Activated gamma-delta T cell (primary cell): ENCODE measurements at regions not wholly inside any gene's neighbourhood (a gene's known extent, or its start where the extent isn't known, plus 50 kb on each side); places are given as distances from the start of the nearest gene placed in this dataset.

Experiments
- DNase-seq: peaks from one replicate; lab custom pipeline; 2025; lab: John Stamatoyannopoulos, UW

DNA sequence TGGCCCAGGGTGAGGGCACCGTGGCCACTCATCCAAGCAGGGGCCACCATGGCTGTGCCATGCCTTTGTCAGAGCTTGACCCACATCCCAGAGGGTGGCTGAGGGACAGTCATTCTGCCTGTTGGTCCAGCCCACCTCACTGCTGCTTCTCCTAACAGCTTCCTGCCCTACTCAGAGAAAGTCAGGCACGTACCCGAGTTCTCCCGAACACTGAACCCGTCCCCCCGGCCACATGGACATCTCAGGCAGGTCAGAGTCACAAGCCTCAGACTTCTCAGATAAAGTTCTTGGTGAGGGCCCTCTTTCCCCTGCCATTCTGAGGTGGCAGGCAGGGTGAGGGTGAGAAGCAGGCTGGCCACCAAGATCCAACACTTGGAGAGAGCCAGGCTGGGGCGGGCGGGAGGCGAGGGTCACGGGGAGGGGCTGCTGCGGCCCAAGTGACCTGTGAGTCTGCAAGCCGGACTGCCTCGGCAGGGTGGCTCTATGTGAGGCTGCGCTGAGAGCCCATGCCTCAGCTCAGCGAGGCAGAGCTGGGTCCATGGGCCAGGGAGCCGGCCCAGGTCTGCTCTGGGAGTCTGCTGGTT, 317.8 kb downstream of the TMEM121 start:
- DNase-seq: no peak

DNA sequence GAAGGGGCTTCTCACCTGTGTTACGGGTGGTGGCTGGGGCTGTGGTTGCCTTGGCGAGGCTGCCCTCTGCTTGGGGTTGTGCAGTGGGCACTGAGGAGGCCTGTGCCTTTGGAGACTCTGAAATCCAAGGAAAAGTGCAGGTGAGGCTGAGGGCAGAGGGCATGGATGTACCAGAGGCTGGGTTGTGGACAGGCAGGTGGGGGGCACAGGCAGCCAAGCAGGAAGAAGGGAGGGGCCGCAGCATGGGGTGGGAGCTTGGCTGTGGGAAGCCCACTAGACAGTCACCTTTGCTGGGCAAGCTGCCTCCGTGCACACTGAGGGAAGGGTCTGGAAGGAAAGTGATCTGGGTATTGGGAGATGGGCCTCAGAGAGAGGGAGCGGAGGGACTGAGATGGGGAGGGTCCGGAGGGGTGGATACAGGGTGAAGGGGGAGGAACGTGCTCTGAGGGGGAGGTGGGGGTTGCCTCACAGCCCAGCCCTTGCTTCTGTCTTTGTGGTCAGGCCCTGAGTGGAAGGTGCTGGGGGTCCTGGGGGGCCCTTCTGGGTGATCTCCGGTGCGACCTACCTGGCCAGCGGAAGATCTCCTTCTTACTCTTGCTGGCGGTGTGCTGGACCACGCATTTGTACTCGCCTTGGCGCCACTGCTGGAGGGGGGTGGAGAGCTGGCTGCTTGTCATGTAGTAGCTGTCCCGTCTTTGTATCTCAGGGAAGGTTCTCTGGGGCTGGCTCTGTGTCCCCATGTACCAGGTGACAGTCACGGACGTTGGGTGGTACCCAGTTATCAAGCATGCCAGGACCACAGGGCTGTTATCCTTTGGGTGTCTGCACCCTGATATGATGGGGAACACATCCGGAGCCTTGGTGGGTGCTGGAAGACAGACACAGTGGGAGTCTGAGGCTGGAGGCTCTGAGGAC, 318.7 kb downstream of the TMEM121 start:
- DNase-seq: no peak

DNA sequence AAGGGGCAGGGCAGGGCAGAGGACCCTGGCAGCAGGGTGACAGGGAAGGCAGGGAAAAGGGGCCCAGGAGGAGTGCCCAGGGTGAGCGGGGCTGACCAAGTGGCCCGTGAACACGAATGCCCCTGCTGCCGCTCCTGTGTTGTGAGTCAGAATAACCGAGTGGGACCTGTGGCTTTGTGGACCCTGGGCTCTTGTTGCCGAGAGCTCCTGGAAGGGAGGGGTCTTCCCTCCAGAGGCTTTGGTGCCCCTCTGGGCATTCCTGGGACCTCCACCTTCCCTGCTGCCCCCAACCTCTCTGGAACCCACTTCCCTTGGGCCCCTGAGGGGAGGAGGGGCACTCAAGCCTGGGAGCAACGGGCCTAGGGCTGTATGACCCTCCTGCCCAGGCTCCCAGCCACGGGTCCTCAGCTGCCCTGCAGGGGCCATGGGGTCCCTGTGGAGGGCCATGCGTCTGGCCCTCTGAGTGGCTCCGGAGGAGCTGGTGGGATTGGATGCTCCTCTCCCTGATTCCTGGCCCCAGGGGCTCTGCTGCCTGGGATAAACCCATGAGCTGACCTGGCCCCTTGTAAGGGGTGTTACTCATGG, 319.4 kb downstream of the TMEM121 start:
- no peak for DNase-seq

DNA sequence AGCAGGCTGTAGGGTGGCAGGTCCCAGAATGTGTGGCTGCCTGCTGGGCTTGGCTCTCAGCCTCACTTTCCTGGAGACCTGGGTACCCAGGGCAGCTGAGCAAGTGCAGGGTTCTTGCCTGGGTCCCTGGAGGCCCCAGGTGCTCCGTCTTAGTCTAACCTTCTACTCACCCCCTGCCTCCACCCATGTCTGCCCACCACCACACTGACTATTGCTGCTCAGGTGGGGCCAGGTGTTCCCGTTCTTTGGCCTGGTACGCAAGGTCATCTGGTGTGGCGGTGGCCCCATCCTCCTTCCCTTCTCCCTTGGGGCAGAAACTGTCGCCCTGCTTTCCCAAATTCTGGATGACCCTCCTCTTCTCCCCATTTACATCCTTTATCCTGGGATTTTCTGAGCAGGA, 319.9 kb downstream of the TMEM121 start:
- no peak for DNase-seq

DNA sequence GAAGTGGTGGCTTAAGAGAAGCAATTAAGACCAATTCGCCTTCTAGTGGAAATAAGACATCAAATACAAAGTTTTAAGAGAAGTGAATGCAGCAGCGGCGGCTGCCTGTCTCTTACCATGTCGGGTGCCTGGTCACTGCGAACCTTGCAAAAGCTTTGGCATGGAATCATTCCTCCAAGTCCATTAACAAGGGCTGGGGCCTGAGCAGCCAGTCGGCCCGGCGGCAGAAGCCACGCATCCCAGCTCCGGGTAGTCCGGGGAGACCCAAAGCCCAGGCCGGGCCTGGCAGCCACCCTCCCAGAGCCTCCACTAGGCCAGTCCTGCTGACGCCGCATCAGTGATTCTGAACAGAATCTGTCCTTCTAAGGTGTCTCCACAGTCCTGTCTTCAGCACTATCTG, 321.0 kb downstream of the TMEM121 start:
- DNase-seq: no peak

DNA sequence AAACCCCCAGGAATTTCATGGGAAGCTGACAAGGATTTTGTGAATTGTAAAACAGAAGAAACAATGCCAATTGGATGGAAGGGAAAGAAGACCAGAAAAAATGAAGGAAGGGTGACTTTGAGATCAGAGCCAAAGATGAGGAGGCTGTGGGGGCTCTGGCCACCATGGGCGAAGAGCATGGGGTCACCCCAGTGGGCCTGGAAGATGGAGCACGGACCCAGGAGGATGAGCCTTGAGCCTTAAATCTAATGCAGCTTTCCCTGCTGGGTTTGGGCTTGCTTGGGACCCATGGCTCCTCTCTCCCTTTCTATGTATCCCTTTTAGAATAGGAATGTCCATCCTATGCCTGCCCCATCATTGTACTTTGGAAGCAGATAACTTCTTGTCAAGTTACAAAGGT, 322.2 kb downstream of the TMEM121 start:
- DNase-seq: no peak

DNA sequence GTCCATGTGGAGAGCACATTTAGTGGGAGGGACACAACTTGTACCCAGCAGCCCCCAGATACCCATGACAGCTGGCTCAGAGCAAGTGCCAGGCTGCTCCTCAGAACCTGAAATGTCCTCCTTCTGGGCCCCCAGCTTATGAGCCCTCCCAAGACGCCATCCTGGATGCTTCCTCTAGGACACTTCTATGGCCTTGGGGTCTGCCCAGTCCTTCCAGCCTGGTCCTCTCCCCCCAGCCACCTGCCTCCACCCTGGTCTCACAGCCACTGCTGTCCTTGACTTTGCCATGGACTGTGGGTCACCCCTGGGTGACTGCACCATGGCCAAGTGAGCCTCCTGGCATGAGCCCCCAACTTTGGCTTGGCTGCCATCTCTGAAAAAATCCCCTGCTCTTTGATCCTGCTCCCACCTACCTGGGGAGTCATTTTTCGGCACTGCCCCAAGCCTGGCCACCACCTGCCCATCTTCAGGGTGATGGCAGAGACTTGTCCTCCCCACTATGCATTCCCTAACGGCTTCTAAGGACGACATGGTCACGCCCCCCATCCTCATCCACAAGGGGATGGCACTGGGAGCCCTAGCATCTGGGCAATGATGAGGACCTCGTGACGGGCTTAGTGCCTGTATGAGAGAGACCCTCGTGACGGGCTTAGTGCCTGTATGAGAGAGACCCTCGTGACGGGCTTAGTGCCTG, 323.7 kb downstream of the TMEM121 start:
- DNase-seq: no peak

DNA sequence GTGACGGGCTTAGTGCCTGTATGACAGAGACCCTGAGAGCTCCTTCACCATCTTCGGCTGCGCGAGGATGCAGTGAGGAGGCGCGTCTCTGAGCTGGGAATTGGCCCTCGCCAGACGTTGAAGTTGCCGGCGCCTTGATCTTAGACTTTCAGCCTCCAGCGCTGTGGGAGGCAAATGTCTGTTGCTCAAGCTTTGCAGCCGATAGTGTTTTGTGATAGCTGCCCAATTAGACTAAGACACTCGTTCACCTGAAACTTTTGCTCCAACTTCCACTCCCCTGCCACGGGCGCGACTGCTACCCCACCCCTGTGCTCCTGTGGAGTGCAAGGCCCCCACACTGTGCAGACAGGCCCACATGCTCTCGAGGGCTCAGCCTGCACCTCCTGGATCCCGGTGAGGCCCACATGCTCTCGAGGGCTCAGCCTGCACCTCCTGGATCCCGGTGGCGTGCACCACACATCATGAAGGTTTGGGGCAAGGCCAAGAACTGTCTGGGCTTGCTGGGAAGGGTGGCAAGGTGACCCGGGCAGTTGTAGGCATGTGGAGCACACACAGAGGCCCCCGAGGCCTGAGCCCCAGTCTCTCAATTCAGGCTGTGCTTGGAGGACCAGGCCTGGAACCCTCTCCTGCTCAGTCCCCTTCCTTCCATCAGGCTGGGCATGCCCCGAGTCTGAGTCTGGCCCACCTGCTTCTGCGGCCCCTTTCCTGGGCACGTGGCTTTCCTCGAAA, 324.6 kb downstream of the TMEM121 start:
- no peak for DNase-seq

DNA sequence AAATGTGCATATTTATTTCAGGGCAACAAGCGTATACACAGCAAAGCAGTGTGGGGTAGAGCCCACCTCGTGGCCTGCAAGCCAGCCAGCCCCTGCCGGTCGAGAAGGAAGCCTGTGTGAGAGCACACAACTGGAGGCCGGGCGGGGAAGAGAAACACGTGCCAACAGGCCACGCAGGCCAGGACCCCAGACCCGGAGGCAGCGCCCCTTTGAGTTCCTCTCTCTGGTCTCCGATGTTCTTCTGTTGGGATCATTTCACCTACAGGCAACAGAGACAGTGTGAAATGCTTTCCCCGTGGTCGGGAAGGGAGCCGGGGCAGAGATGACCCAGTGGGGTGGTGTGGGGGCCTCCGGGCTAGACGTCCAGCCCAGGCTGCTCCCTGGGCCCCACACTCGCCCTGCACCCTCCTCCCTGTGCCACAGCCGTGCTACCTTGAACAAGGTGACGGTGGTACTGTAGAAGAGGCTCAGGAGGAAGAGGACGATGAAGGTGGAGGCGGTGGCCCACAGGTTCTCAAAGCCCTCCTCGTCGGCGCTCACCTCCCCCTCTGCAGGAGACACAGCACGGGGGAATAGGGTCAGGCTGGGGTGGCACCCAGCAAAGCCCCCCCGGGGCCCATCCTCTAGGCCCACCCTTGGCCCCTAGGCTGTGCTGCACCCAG, 325.5 kb downstream of the TMEM121 start:
- no peak for DNase-seq

DNA sequence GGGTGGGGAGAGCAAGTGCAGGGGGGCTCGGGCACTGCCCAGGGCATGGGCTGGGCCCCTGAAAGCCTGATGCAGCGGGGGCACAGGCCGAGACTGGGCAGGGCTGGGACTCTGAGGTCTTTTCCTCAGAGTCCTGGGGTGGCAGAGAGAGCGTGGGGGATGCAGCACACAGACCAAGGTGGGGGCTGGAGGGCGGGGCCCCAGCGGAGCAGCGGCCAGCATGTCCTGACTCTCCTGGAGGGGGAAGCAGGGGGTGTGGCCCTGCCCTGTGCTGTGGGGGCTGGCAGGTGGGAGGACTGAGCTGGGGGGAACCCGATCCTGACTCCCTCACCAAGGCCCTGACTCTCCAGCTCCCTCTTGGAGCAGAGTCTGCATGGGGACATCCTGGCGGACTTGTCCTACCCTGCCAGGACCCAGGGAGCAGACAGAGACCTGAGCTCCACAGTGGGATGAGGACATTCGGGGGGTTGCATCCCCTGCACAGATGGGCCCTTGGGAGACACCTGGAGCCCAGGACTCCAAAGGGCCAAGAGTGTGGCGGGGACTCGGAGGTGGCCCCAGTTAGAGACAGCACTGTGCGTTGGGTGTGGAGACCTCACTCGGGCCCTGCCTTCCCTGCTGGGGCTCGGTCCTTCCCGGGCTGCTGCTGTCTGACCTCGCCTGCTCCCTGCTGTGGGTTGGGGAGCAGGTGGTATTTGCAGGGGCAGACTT, 326.1 kb downstream of the TMEM121 start:
- DNase-seq: no peak

DNA sequence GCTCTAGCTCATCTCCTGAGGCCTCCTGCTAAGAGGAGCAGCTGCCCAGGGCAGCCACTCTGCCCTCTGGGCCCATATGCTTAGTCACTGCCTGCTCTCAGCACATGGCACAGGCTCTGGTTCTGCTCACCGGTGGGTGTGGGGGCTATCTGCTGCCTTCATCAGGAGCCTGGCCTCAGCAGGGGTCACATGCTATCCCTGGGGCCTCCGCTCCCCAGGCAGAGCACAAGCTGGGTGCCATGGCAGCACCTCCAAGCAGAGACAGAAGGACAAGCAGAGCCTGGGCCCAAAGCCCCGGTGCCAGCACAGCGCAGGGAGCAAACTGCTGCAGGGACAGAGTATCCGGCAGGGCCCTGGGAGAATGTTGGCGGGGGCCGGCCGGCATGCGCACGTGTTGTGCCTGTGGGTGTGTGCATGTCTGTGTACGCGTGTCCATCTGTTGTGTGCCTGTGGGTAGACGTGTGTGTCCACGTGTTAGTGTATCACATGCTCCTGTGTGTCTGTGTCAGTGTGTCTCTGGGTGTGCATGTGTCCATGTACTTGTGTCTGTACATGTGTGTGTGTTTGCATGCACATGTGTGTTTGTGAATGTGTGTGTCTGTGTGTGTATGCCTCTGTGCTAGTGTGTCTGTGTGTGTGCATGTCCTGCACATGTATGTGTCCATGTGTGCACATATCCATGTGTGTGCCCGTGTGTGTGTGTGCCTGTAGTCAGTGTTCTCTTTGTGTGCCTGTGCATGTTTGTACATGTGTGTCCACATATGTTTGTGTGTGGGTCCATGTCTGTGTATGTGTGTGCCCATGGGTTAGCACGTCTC, 326.9 kb downstream of the TMEM121 start:
- no peak for DNase-seq

DNA sequence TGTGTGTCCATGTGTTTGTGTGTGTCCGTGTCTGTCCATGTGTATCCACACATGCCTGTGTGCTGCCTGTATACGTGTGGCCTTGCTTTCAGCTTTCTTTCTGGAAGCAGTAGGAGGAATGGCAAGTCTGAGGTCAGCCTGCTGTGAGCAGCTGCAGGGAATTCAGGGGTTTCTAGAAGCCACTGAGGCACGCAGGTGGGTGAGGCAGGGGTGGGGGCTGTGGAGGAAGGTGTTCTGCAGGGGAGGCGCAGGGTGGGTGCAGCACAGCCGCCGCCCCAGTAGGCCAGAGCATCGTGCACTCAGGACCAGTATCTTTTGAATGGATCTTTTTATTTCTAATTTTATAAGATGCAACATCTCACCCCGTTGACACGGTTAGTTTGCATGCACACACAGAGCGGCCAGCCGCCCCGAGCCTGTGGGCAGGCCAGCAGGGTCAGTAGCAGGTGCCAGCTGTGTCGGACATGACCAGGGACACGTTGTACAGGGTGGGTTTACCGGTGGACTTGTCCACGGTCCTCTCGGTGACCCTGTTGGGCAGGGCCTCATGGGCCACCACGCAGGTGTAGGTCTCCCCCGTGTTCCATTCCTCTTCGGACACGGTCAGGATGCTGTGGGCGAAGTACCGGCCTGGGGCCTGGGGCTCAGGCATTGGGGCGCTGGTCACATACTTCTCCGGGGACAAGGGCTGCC, 327.7 kb downstream of the TMEM121 start:
- no peak for DNase-seq

DNA sequence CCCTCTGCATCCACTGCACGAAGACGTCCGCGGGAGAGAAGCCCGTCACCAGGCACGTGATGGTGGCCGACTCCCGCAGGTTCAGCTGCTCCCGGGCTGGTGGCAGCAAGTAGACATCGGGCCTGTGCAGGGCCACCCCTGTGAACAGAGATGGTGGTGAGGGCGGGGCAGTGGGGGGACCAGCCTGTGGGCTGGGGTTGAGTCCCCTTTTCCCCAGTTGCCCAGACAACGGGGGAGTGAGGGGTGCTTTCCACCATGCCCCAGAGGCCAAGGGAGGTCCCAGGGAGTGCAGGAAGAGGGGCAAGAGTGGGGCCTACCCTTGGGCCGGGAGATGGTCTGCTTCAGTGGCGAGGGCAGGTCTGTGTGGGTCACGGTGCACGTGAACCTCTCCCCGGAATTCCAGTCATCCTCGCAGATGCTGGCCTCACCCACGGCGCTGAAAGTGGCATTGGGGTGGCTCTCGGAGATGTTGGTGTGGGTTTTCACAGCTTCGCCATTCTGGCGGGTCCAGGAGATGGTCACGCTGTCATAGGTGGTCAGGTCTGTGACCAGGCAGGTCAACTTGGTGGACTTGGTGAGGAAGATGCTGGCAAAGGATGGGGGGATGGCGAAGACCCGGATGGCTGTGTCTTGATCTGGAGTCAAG, 328.3 kb downstream of the TMEM121 start:
- no peak for DNase-seq

DNA sequence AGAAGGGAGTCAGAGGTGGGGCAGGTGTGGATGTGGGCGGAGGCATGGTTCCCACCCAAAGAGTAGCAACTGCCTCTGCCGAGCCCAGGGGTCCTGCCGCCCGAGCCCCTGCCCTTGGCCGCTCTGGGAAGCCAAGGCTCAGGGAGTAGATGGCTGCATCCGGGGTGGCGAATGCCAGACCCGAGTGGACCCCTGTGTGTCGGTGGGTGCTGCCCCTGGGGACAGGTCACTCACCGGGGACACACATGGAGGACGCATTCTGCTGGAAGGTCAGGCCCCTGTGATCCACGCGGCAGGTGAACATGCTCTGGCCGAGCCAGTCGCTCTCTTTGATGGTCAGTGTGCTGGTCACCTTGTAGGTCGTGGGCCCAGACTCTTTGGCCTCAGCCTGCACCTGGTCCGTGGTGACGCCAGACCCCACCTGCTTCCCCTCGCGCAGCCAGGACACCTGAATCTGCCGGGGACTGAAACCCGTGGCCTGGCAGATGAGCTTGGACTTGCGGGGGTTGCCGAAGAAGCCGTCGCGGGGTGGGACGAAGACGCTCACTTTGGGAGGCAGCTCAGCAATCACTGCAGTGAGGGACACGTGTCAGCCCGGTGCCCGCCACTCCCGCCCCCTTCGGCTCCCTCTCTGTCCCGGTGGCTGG, 329.0 kb downstream of the TMEM121 start:
- DNase-seq: no peak

DNA sequence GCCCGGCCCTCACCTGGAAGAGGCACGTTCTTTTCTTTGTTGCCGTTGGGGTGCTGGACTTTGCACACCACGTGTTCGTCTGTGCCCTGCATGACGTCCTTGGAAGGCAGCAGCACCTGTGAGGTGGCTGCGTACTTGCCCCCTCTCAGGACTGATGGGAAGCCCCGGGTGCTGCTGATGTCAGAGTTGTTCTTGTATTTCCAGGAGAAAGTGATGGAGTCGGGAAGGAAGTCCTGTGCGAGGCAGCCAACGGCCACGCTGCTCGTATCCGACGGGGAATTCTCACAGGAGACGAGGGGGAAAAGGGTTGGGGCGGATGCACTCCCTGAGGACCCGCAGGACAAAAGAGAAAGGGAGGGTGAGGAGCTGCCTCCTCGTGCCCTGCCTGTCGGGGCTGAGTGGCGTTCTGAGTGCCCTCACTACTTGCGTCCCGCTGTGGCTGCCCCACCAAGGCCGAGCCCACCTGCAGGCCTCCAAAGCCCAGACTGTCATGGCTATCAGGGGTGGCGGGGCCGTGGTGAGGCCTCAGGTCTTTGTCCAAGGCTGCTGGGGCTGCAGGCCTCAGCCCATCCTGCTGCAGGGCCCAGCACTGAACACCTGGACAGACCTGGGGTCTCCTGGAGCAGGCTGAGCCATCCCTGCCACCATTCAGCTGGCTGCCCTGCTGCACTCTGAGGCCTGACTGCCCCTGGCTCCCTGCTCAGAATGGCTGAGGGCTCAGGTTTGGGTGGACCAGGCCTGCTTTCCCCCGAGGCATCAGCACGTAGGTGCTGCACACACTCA, 329.7 kb downstream of the TMEM121 start:
- no peak for DNase-seq

DNA sequence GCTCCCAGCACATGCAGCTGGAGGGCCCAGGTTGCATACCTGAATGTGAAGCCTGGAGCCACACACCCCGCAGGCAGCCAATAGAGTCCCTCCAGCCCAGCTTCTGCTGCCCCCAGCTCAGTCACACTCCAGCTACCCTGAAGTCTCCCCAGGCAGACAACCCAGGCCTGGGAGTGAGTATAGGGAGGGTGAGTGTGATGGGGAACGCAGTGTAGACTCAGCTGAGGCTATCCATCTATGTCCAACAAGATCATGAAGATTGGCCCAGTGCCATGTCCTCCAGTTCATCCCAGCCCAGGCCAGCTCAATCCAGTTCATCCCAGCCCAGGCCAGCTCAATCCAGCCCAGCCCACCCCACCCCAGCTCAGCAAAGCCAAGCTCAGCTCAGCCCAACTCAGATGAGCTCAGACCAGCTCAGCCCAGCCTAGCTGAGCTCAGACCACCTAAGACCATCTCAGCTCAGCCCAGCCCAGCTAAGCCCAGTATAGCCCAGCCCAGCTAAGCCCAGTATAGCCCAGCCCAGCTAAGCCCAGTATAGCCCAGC, 330.4 kb downstream of the TMEM121 start:
- DNase-seq: no peak

DNA sequence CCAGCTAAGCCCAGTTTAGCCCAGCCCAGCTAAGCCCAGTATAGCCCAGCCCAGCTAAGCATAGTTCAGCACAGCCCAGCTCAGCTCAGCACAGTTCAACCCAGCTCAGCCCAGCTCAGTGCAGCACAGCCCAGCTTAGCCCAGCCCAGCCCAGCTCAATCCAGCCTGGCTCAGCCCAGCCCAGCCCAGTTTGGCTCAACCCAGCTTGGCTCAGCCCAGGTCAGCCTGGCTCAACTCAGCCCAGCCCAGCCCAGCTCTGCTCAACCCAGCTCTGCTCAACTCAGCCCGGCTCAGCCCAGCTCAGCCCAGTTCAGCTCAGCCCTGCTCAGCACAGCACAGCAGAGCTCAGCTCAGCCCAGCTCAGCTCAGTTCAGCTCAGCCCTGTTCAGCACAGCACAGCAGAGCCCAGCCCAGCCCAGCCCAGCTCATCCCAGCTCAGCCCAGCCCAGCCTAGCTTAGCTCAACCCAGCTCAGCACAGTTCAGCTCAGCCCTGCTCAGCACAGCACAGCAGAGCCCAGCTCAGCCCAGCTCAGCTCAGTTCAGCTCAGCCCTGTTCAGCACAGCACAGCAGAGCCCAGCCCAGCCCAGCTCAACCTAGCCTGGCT, 330.9 kb downstream of the TMEM121 start:
- no peak for DNase-seq
